HG03457 (cell line): ENCODE measurements at regions not wholly inside any gene's neighbourhood (a gene's known extent, or its start where the extent isn't known, plus 50 kb on each side); places are given as distances from the start of the nearest gene placed in this dataset.
"Not testable (repeated sequence)": the region's sequence is repeated elsewhere in the genome, so short reads cannot be mapped to it uniquely, and the experiment has no call there.

Experiments
- ATAC-seq: cut with Tn5 transposase; IDR thresholded peaks from one replicate; pipeline ENCODE4 v1.9.1; 2021; ENCODE audit warnings: moderate number of reproducible peaks; ENCODE audit not compliant: unreplicated experiment

GRCh38 chr6:6748001-6748400, 159.5 kb downstream of the LY86 start:
- no peak for ATAC-seq

- ATAC-seq, result no peak
Measured at GRCh38 chr6:6749702-6750491, 161.4 kb downstream of the LY86 start.

GRCh38 chr6:6750594-6751265, 162.2 kb downstream of the LY86 start:
- no peak for ATAC-seq

GRCh38 chr6:6751266-6751596, 162.7 kb downstream of the LY86 start:
- no peak for ATAC-seq

GRCh38 chr6:6751619-6752023, 163.1 kb downstream of the LY86 start:
- ATAC-seq, result no peak

- no peak for ATAC-seq
Measured at GRCh38 chr6:6752129-6752528, 163.6 kb downstream of the LY86 start.

GRCh38 chr6:6753301-6753700, 164.8 kb downstream of the LY86 start:
- no peak for ATAC-seq

GRCh38 chr6:6756526-6756925, 168.0 kb downstream of the LY86 start:
- ATAC-seq, result no peak

GRCh38 chr6:6758546-6758914, 170.0 kb downstream of the LY86 start:
- ATAC-seq, result no peak

GRCh38 chr6:6758915-6759654, 170.6 kb downstream of the LY86 start:
- no peak for ATAC-seq

GRCh38 chr6:6760002-6760401, 171.5 kb downstream of the LY86 start:
- ATAC-seq, result no peak

- ATAC-seq, result not testable (repeated sequence)
Measured at GRCh38 chr6:6762566-6762965, 174.0 kb downstream of the LY86 start.

- ATAC-seq, result no peak
Measured at GRCh38 chr6:6764764-6765434, 176.4 kb downstream of the LY86 start.

- ATAC-seq, result no peak
Measured at GRCh38 chr6:6766230-6766905, 177.8 kb downstream of the LY86 start.

GRCh38 chr6:6769466-6769865, 180.9 kb downstream of the LY86 start:
- ATAC-seq, result no peak

GRCh38 chr6:6771224-6771945, 182.9 kb downstream of the LY86 start:
- ATAC-seq, result no peak

- no peak for ATAC-seq
Measured at GRCh38 chr6:6771964-6772363, 183.4 kb downstream of the LY86 start.

GRCh38 chr6:6772751-6773150, 184.2 kb downstream of the LY86 start:
- ATAC-seq, result no peak

- no peak for ATAC-seq
Measured at GRCh38 chr6:6775074-6775473, 186.6 kb downstream of the LY86 start.

- ATAC-seq, result no peak
Measured at GRCh38 chr6:6780231-6780630, 191.7 kb downstream of the LY86 start.
